ENCODE measurements at regions not wholly inside any gene's neighbourhood (a gene's known extent, or its start where the extent isn't known, plus 50 kb on each side); places are given as distances from the start of the nearest gene placed in this dataset.

- TF ChIP-seq CTCF (IDR thresholded peaks at IDR 0.05) (no peak), POLR2AphosphoS5 (IDR thresholded peaks at IDR 0.05) (no peak), EP300 (IDR thresholded peaks at IDR 0.05; ENCODE audit: low read depth) (no peak), POLR2A (IDR thresholded peaks at IDR 0.05) (no peak)
Observed at GRCh38 chr4:82043809-82044137, 330.0 kb downstream of the HNRNPD start.

Measured in transverse colon (tissue), 4 donors.